RWPE1 (cell line): ENCODE measurements at regions not wholly inside any gene's neighbourhood (a gene's known extent, or its start where the extent isn't known, plus 50 kb on each side); places are given as distances from the start of the nearest gene placed in this dataset.

ENCODE experiments used
- CTCF ChIA-PET: fragments of 350-600 bp; sonication (Branson Sonifier 250); formaldehyde crosslinking; extraction: SDS; loops from one replicate; lab custom pipeline; 2021; lab: Yijun Ruan, JAX
- POLR2A ChIA-PET: fragments of 400-600 bp; formaldehyde crosslinking; extraction: SDS; loops from one replicate; lab custom pipeline; 2020; ENCODE audit warnings: antibody characterized with exemption; ENCODE audit not compliant: low non-redundant PET; lab: Yijun Ruan, JAX
- DNase-seq: peaks from one replicate; pipeline ENCODE4 v3.0.0; 2012; ENCODE audit warnings: low spot score
- H3K27ac ChIP-seq: fragments of 450-650 bp; 2 replicates; pipeline ENCODE4 v1.5.1; 2017
- CTCF ChIP-seq: fragments of 450-650 bp; conservative IDR thresholded peaks from 2 replicates; pipeline ENCODE4 v1.5.1; 2017; ENCODE audit warnings: low read depth, mild to moderate bottlenecking

DNA sequence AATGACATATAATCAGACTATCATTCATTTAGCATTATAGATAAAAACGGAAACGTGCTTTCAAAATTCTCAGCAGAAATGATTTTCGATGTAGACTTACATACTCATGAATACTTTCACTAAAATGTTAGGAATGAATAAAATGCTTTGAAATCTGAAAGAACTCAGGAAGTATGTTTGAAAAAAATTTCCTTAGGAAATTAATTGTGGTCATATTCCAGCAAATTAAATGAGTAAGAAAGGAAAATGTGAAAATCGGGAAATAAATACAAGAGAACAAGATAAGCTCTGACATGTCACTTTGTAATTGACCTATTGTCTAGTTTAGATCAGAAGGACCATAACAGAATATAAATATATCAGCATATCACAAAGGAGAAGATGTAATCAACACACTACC, 981.0 kb upstream of the CDH2 start:
- CTCF ChIA-PET = interaction anchor here (0.5 kb wide), 1 partner anchor 281 kb away, joined by 3 read pairs; no protein-coding TSS in a partner anchor

DNA sequence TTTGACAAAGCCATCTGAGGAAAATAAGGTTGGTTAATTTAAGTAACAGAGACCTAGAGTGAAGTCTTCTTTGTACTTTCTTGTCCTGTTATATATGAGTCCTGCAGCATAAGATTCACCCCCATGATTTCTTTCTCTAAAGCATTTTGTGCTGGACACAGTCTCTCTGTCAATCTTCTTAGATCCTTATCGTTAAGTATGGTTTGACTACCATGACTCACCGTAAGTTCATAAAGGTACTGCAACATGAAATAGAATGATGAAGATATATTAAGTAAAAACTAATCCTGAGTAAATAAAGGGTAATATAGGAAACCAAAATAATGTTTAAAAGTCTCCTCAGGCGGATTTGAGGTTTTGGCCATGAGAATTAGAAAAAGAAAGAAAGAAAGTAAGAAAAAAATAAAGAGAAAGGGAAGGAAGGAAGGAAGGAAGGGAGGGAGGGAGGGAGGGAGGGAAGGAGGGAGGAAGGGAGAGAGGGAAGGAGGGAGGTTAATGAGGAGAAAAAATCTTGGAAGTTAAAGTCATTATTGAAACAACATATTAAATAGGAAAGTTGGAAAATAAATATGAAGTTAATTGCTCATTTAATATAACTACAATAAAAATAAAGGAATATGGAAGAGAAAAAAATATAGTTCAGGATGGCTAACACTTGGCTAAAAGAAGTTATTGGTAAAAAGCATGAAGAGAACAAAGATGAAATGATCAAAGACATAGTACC, 980.3 kb upstream of the CDH2 start:
- ChIA-PET POLR2A (no interaction called here), CTCF (interaction anchor here (0.5 kb wide), 1 partner anchor 282 kb away, joined by 3 read pairs; no protein-coding TSS in a partner anchor)
- no peak for DNase-seq
- no peak for TF ChIP-seq CTCF
- no peak overlapping the region for H3K27ac ChIP-seq

More for the DNA sequence above, 981.0 kb upstream of the CDH2 start:
- POLR2A ChIA-PET = no interaction called here
- TF ChIP-seq CTCF = no peak
- no peak for DNase-seq
- no peak overlapping the region for H3K27ac ChIP-seq

- DNase-seq = peak; percentile 51
- ChIA-PET POLR2A (no interaction called here), CTCF (no interaction called here)
- TF ChIP-seq CTCF = no peak
- H3K27ac ChIP-seq = no peak overlapping the region
Observed at GRCh38 chr18:29156531-29156930, 979.6 kb upstream of the CDH2 start.

GRCh38 chr18:29154758-29155725, 978.1 kb upstream of the CDH2 start:
- TF ChIP-seq CTCF = no peak
- DNase-seq = peak; percentile 61
- CTCF ChIA-PET = interaction anchor here (0.8 kb wide), 1 partner anchor 493 kb away, joined by 3 read pairs; no protein-coding TSS in a partner anchor
- POLR2A ChIA-PET = no interaction called here
- no peak overlapping the region for H3K27ac ChIP-seq

- ChIA-PET POLR2A (no interaction called here), CTCF (no interaction called here)
- no peak for DNase-seq
- H3K27ac ChIP-seq = no peak overlapping the region
- TF ChIP-seq CTCF = no peak
Observed at GRCh38 chr18:29154196-29154757, 977.3 kb upstream of the CDH2 start.

- ChIA-PET CTCF (no interaction called here), POLR2A (no interaction called here)
- no peak for DNase-seq
- no peak overlapping the region for H3K27ac ChIP-seq
- TF ChIP-seq CTCF = no peak
Observed at GRCh38 chr18:29153091-29153490, 976.2 kb upstream of the CDH2 start.
